ENCODE measurements at regions not wholly inside any gene's neighbourhood (a gene's known extent, or its start where the extent isn't known, plus 50 kb on each side); places are given as distances from the start of the nearest gene placed in this dataset.

DNA sequence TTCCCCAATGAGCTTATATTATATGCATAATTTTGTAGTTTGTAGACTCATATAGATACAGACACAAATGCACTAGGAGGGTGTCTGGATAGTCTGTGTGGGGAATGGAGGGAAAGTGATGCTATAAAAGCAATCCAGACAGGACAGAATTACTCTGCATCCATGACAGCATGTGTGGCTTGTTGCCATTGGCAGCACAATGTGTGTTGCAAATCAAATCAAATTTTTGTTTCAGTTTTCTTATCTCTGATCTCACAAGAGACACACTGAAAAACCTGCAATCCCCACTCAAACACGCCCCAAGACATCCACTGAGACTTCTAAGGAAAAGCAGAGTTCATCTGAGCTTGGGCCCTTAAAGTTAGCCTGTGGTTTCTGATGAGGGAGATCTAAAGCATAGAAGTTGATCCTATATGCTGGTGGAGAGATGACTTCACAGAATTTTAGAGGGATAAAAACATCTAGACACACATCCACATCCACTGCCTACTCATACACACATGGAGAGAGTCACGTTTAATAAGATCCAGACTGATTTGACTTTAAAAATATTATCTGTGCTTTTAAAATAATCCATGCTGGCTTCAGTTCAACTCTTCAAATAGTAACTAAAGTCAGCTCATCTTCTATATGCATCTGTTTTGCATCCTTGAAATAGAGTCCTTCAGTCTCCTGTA lies 313.0 kb upstream of the PLXNA2 start:
- Mint-ChIP-seq H3K9me3 (no peaks in the 10 kb centered on the region), H3K27me3 (ENCODE audit: low read depth) (peaks cover 2% of the 10 kb centered on the region), H3K4me3 (no peak overlapping the region), H3K36me3 (ENCODE audit: insufficient read depth) (no peaks in the 10 kb centered on the region), H3K4me1 (ENCODE audit: low read depth) (no peaks in the 10 kb centered on the region)
- ATAC-seq (no peak), DNase-seq (no peak)

DNA sequence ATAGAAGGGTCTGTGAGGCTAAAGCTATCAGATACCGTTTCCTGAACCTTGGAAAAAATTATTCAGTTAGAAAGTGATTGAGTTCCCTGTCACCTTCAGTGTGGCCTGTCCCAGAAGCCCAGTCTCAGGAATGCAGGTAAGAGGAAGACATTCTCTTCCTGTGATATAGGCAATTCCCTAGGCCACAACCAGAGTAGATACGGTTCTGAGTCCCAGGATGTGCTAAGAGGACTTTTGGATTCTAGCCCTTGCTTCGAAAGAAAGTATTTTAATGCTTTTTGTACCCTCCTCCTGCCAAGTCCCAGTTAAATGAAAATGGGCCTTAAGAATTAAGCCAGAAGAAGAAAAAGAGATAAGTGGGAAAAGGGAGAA lies 313.5 kb upstream of the PLXNA2 start:
- H3K27me3 Mint-ChIP-seq (ENCODE audit: low read depth) = peaks cover 2% of the 10 kb centered on the region
- H3K9me3 Mint-ChIP-seq = no peaks in the 10 kb centered on the region
- no peak for DNase-seq
- H3K36me3 Mint-ChIP-seq (ENCODE audit: insufficient read depth) = no peaks in the 10 kb centered on the region
- H3K4me3 Mint-ChIP-seq = no peak overlapping the region
- no peak for ATAC-seq
- no peaks in the 10 kb centered on the region for H3K4me1 Mint-ChIP-seq (ENCODE audit: low read depth)

DNA sequence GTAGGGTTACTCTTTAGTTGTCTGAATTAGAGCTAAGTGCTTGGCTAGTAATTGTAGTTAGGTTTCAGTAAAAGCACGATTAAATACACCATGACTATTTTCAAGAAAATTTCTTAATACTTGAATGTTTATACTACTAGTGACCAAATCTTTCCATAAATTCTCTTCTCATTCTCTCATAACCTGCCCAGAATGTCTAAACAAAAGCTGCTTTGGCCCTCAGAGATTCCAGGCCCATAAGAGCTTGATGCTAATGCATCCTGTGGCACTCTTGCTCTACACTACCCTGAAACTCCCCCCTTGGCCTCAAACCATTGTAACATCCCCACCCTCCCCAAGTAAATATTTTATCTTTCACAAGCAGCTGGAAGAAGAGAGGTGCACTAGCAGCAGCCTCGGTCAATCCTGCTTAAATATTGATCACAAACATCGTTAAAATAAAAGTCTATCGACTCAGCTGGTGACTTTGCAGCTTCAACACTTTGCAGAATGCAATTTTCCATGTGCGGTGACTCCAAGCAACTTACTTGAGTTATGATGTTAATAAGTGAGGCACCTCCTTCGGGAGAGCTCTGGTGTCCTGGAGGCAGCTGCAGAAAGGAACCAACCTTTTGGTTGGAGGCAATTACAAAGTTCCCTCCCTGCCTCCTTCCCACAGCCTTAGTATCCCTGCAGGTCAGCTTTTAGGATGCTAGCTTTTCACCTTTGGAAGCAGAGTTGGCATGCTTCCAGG lies 315.6 kb upstream of the PLXNA2 start:
- ATAC-seq (no peak), DNase-seq (no peak)
- H3K4me1 Mint-ChIP-seq (ENCODE audit: low read depth) = no peaks in the 10 kb centered on the region
- H3K4me3 Mint-ChIP-seq = no peak overlapping the region
- no peaks in the 10 kb centered on the region for H3K36me3 Mint-ChIP-seq (ENCODE audit: insufficient read depth)
- H3K27me3 Mint-ChIP-seq (ENCODE audit: low read depth) = peaks cover under 1% of the 10 kb centered on the region
- no peaks in the 10 kb centered on the region for H3K9me3 Mint-ChIP-seq

DNA sequence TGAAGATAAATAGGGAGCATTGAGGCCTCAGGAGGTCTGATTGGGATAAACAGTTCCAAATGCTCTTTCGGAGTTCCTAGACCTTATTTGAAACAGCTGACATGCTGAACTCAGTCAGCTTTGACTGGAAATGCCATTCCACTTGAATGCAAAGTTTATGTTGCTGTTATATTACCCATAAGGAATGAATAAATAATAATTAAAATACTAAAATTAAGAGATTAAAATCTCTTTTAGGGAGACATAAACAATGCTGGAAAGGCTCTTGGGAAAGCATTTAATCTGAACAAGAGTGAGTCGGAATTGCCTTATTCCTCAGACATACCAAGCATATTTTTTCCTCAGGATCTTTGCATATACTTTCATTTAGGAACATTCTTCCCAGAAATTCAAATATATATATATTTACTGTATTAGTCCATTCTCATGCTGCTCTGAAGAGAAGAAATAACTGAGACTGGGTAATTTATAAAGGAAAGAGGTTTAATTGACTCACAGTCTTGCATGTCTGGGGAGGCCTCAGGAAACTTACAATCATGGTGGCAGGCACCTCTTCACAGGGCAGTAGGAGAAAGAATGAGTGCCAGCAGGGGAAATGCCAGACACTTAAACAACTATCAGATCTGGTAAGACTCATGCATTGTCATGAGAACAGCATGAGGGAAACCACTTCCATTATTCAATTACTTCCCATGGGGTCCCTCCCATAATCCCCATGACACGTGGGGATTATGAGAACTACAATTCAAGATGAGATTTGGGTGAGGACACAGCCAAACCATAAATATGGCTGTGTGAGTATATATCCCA lies 318.2 kb upstream of the PLXNA2 start:
- Mint-ChIP-seq H3K9me3 (no peaks in the 10 kb centered on the region), H3K36me3 (ENCODE audit: insufficient read depth) (no peaks in the 10 kb centered on the region), H3K4me1 (ENCODE audit: low read depth) (no peaks in the 10 kb centered on the region), H3K27me3 (ENCODE audit: low read depth) (peaks cover 3% of the 10 kb centered on the region), H3K4me3 (no peak overlapping the region)
- DNase-seq (no peak), ATAC-seq (no peak)

DNA sequence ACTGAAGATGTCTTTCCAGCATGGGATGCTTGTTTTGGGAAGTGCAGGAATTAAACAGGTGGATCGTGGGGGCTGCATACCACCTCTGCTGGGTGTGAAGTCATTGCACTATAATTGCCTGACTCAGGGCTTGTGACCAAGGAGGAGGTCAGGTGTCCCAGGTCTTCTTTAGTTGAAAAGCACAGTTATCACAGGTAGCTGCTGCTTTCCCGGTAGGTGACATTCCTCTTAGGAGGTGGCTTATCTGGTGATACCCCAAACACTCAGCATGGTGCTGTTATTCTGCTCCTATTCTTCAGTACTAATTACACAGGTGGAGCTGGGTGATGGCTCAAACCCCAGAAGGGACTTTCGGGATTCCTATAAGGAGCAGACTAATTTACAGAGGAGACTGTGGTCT lies 320.3 kb upstream of the PLXNA2 start:
- Mint-ChIP-seq H3K4me3 (no peak overlapping the region), H3K27me3 (ENCODE audit: low read depth) (peaks cover 7% of the 10 kb centered on the region)

DNA sequence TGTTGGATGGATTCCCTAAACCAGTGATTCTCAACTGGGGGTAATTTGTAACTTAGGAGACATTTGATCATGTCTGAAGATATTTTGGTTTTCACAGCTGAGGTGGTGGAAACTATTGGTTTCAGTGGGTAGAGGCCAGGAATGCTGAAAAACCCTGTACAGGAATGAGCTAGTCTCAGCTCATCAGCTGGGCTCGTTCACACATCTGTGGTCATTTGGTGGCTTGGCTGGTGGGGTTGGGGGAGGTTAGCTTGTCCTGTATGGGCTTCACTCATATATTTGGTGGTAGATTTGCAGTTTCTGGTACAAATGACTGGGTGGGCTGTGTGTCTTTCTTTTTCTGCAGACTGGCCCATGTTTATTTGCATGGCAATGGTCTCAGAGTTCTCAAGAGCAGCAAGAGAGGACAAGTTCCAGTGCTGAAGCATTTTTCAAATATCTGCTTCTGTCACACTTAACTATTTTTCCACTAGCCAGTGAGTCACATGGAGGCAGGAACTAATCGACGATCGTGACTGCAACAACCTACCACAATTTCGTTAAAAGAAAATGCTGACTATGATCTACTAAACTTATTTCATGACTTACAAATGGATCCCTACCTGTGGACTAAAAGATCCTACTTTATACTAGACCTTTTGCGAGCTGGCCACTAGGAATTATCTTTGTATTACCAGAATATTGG lies 321.7 kb upstream of the PLXNA2 start:
- Mint-ChIP-seq H3K9me3 (peaks cover 12% of the 10 kb centered on the region), H3K4me3 (no peak overlapping the region), H3K36me3 (ENCODE audit: insufficient read depth) (no peaks in the 10 kb centered on the region), H3K4me1 (ENCODE audit: low read depth) (no peaks in the 10 kb centered on the region), H3K27me3 (ENCODE audit: low read depth) (peaks cover 7% of the 10 kb centered on the region)
- DNase-seq = no peak
- ATAC-seq = no peak

More for the DNA sequence above, 320.3 kb upstream of the PLXNA2 start:
- peaks cover 6% of the 10 kb centered on the region for H3K9me3 Mint-ChIP-seq
- DNase-seq = no peak
- ATAC-seq = no peak
- no peaks in the 10 kb centered on the region for H3K36me3 Mint-ChIP-seq (ENCODE audit: insufficient read depth)
- H3K4me1 Mint-ChIP-seq (ENCODE audit: low read depth) = no peaks in the 10 kb centered on the region

DNA sequence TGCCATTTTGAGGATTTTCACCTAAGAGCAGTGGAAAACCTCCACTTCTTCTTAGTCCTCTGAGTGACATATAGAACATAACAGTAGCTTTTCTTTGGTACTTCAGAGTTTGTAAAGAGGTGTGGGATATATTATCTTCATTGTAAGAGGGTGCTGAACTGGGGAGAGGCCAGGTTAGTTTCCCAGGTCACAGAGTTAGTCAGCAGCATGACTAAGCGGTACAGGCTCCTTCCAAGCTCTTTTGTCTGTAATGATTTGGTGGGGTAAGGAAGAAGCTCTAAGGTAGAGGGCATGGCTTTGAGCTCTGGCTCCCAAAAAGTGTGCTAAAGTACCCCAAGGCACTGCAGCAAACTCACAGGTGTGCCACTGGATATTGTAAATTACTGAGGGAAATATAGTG lies 325.0 kb upstream of the PLXNA2 start:
- Mint-ChIP-seq H3K4me1 (ENCODE audit: low read depth) (no peaks in the 10 kb centered on the region), H3K36me3 (ENCODE audit: insufficient read depth) (no peaks in the 10 kb centered on the region), H3K27me3 (ENCODE audit: low read depth) (peaks cover 8% of the 10 kb centered on the region), H3K4me3 (no peak overlapping the region), H3K9me3 (peaks cover 12% of the 10 kb centered on the region)
- no peak for ATAC-seq
- DNase-seq = no peak

DNA sequence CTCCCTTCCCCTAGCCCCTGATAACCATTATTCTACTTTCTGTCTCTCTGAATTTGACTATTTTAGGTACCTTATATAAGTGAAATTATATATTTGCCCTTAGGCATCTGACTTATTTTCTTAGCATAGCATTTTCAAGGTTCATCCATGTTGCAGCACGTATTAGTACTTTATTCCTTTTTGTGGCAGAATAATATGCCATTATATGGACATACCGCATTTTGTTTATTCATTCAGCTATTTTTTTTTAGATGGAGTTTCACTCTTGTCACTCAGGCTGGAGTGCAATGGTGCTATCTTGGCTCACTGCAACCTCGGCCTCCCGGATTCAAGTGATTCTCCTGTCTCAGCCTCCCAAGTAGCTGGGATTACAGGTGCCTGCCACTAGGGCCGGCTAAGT lies 326.2 kb upstream of the PLXNA2 start:
- DNase-seq (no peak), ATAC-seq (no peak)
- H3K36me3 Mint-ChIP-seq (ENCODE audit: insufficient read depth) = no peaks in the 10 kb centered on the region
- peaks cover 5% of the 10 kb centered on the region for H3K27me3 Mint-ChIP-seq (ENCODE audit: low read depth)
- no peaks in the 10 kb centered on the region for H3K4me1 Mint-ChIP-seq (ENCODE audit: low read depth)
- H3K9me3 Mint-ChIP-seq = peaks cover 12% of the 10 kb centered on the region
- H3K4me3 Mint-ChIP-seq = no peak overlapping the region

DNA sequence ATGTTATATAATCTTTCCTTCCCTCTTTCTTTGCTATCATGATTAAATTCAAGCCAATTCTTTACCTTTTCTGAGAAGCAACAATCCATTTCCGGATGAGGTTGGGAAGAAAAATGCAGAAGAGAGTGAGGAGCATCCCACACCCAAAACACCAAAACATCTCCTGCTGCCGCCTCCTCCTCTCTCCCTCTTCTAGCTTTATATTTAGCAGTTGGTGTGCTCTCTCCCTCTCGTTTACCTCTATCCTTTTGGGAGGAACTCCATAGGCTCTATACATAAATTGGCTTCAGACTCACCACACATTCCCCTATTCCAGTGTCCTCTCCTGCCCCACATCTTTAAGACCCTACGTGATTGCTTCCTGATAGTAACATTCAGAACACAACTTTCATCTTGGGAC lies 332.2 kb upstream of the PLXNA2 start:
- Mint-ChIP-seq H3K36me3 (ENCODE audit: insufficient read depth) (no peaks in the 10 kb centered on the region), H3K27me3 (ENCODE audit: low read depth) (peaks cover 7% of the 10 kb centered on the region), H3K4me1 (ENCODE audit: low read depth) (no peaks in the 10 kb centered on the region), H3K9me3 (no peaks in the 10 kb centered on the region), H3K4me3 (no peak overlapping the region)
- DNase-seq (no peak), ATAC-seq (no peak)

DNA sequence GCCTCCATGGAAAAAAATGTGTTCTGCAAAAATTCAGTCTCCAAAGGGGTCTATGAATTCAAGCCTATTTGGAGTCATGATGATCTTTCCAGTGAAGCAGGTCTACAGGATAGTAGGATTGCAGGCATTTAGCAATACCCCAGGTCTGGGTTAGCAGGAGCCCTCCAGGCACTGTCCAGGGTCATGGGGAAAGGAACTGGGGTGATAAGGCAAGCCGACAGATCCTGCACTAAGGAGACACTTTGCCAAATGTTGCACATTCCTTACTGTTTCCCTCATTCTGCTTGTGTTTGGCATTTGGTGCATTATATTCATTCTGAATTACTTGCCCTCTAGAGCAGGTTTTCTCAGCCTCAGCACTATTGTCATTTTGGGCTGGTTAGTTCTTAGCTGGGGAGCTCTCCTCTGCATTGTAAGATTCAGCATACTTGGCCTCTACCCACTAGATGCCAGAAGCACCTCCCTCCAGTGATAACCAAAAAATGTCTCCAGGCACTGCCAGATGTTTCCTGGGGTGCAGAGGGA lies 333.3 kb upstream of the PLXNA2 start:
- Mint-ChIP-seq H3K36me3 (ENCODE audit: insufficient read depth) (no peaks in the 10 kb centered on the region), H3K4me3 (no peak overlapping the region), H3K9me3 (no peaks in the 10 kb centered on the region), H3K4me1 (ENCODE audit: low read depth) (no peaks in the 10 kb centered on the region), H3K27me3 (ENCODE audit: low read depth) (peaks cover 7% of the 10 kb centered on the region)
- ATAC-seq (no peak), DNase-seq (no peak)

DNA sequence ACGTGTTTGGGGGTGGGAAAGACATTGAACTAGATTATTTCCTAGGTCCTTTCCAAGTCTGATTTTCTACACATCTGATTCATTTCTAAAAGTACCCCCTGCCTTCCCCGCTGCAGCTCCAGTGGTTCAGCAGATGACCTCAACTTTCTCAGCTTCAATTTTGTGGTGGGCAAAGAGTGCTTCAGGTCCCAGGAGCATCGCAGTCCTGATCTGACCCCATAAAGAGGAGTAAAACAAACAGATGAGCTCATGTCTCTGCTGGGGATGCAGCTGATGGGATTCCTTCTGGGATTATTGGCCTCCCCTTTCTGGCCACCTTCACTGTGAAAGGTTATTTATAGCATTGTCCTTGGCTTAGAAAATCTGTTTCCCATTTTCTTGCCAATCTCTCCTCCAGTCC lies 337.0 kb upstream of the PLXNA2 start:
- Mint-ChIP-seq H3K27me3 (ENCODE audit: low read depth) (peaks cover 4% of the 10 kb centered on the region), H3K9me3 (peaks cover 3% of the 10 kb centered on the region), H3K4me1 (ENCODE audit: low read depth) (no peaks in the 10 kb centered on the region), H3K36me3 (ENCODE audit: insufficient read depth) (no peaks in the 10 kb centered on the region), H3K4me3 (no peak overlapping the region)
- ATAC-seq (no peak), DNase-seq (no peak)

DNA sequence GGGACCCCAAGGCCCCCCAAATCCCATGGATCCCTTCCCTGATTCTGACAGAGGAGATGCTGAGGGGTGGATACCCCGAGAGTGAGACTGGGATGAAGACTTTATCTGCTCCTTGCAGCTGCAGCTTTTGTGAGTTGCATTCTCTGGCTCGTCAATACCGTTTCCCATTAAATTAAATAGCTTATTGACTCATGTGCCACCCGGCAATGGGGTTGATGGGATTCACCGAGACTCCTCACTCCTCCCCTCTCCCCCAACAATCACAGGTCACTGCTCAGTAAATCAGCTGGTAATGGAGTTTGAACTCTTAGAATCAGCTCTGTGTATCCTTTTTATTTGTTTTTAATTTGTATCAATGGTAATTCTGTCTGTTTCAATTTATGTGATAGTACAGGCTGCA lies 337.5 kb upstream of the PLXNA2 start:
- Mint-ChIP-seq H3K36me3 (ENCODE audit: insufficient read depth) (no peaks in the 10 kb centered on the region), H3K4me1 (ENCODE audit: low read depth) (no peaks in the 10 kb centered on the region), H3K27me3 (ENCODE audit: low read depth) (no peaks in the 10 kb centered on the region), H3K9me3 (peaks cover 3% of the 10 kb centered on the region), H3K4me3 (no peak overlapping the region)
- ATAC-seq = no peak
- no peak for DNase-seq

DNA sequence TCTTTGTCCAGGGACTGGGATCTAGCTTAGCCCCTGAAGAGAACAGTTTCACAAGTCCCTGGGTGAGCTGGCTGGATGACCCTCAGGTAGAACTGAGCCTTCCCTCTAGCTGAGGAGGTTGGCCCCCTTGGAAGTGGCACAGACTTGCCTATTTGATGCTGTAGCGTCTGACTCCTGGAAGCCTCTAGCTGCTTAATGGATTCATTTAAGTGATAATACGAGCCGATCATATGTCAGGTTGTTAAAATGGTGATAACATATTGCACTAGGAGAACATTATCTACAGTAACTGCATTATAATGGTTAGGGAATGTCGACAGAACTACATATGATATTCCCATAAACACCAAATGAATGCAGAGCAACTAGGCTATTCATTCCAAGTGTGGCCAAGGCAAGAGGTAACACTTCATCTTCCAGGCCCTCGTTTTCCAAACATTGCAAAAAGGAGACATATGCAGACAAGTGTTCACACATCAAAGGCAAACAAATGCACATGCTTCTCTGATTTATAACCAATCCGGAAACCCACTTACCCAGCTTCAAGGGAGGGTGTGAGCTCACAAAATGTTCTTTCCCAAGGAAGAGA lies 340.1 kb upstream of the PLXNA2 start:
- H3K36me3 Mint-ChIP-seq (ENCODE audit: insufficient read depth) = no peaks in the 10 kb centered on the region
- H3K9me3 Mint-ChIP-seq = peaks cover 3% of the 10 kb centered on the region
- no peaks in the 10 kb centered on the region for H3K4me1 Mint-ChIP-seq (ENCODE audit: low read depth)
- no peak overlapping the region for H3K4me3 Mint-ChIP-seq
- peaks cover 2% of the 10 kb centered on the region for H3K27me3 Mint-ChIP-seq (ENCODE audit: low read depth)
- DNase-seq (no peak), ATAC-seq (no peak)

DNA sequence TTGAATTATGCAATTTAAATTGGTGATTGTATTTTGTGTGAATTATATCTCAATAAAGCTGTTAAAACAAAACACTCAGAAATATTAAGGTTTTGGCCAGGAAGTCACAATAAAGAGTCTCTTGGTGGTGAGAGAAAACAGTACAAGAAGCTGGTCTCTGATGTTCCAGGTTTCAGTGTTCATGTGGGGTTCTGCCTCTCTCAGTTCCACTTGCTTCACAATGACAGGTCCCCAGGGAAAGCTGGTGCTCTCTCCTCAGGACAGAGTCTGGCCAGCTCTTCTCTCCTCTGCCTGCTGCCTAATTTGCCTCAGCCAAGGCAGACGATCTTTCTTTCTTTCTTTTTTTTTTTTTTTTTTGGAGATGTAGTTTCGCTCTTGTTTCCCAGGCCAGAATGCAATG lies 342.9 kb upstream of the PLXNA2 start:
- Mint-ChIP-seq H3K9me3 (peaks cover 3% of the 10 kb centered on the region), H3K4me3 (no peak overlapping the region), H3K4me1 (ENCODE audit: low read depth) (no peaks in the 10 kb centered on the region), H3K36me3 (ENCODE audit: insufficient read depth) (no peaks in the 10 kb centered on the region), H3K27me3 (ENCODE audit: low read depth) (peaks cover 2% of the 10 kb centered on the region)
- DNase-seq (no peak), ATAC-seq (no peak)

Data from activated T-cell treated with anti-CD3 and anti-CD28 coated beads, Interleukin-2, amount 50 U/mL, for 4 hours (primary cell).